Activated T-cell treated with anti-CD3 and anti-CD28 coated beads, Interleukin-2, amount 50 U/mL, for 1 hour (primary cell): ENCODE measurements at regions not wholly inside any gene's neighbourhood (a gene's known extent, or its start where the extent isn't known, plus 50 kb on each side); places are given as distances from the start of the nearest gene placed in this dataset.

ENCODE experiments used
- DNase-seq: peaks from one replicate; pipeline ENCODE4 v3.0.0-alpha.2; 2020

DNA sequence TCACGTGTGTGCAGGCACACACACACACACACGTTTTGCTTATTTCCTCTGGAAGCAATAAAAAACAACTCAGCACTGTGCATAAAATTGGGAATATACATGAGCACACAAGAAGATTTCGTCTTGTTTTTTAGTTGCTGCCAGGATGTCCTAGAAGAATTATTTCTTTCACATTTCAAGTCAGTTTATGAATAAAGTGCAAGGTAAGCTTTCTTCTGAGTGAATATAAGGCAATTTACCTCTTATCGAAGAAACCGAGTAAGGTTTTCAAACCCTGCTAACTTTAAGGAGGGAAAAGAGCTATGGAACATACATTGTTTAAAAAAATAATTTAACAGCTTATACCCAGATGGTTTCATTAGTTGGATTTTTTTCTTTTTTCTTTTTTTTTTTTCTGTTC lies 855.4 kb upstream of the NR2F2 start:
- DNase-seq, result no peak

DNA sequence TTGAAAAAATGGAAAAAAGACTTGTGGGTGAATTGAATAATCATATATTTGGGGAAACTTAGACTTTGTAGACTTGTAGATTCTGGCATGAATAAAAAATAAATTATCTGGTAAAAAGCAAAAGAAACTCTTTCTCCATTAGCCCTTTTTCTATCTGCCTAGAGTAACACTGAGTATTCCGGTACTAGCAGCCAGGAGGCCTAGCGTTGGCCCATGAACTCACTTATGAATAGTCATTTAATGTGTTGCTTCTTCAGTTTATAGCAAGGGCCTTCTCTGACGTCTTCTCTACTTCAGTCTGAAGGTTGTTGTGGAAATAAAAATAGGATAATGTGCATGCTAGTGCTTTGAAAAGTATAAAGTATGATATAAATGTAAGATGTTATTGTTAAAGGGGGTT lies 851.2 kb upstream of the NR2F2 start:
- no peak for DNase-seq

DNA sequence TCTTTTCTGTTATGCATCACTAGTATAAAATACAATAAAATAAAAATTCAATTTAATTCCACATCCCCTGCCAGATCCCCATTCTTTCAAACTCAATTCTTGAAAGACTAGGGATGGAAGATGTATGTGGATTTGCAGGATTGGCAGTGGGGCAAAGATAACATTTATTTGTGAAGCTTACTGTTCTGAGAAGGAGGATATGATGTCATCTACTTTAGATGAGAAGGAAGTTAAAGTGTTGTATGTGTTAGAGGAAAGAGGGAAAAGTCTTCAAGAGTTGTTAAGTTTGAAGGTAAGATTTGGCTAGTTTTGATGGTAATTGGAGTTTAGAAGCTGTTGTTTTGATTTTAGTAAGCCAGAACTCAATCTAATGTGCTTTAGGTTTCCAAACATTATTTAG lies 845.1 kb upstream of the NR2F2 start:
- no peak for DNase-seq

DNA sequence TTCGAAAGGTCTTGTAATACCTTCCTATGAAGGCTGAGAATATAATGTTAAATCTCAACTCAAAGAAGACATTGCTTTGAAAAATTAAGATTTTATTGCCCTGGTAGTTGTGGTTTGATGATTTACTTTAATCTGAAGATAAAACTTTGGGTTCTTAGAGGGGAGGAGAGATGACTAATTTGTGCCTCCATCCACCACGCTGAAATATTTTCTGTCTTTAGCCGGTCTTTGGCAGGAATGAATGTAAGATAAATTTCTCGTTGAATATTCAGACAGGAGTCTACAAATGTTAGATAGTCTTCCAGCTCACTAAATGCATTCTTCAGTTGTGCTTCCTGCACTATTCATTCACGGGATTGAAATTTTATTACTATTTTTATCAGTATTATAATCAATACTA lies 844.3 kb upstream of the NR2F2 start:
- DNase-seq, result no peak

DNA sequence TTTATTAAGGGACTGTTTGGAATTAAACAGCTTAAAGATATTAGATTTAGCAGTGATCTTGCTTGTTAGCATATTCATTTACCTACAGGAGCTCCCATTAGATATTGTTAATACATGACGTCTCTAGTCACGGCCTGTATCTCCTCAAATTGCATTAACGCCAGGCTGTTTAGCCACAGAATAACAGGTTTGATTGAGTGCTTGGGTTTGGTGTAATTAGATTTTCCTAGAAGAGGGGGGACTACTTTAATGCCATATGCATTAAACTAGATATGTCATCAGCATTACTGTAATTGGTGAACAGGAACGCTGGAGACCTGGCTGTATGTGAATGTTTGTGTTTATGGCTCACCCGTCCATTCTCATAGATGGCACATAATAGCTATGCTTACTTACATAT lies 841.4 kb upstream of the NR2F2 start:
- no peak for DNase-seq

DNA sequence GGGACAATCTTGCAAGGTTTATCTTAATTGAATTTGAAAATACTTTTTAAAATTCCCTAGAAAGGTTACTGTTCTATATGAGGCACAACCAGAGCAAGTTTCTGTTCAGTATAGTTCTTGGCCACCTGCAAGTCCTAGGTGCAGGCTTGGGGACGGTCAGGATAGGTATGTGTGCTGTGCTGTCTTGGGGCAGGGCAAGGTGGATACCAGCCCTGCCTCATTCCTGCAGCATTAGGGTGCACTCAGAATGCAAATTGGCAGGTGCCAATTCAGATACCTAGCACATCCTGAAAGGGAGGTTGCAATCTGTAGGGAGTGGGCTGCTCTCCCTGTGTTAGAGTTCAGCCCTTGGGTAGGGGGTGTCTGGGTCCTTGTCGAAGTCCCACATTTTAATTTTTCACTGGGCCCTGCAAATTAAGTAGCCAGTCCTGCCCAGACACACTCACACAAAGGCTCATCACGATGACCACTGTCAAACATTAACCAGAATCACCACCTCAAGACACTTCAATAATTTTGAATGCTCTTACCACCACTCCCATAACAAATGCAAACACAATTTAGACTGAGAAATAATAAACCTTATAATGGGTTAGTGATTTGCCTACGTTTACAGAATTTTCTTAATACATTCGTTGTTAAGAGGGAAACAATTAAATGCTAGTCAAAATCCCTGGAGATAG lies 838.0 kb upstream of the NR2F2 start:
- no peak for DNase-seq

DNA sequence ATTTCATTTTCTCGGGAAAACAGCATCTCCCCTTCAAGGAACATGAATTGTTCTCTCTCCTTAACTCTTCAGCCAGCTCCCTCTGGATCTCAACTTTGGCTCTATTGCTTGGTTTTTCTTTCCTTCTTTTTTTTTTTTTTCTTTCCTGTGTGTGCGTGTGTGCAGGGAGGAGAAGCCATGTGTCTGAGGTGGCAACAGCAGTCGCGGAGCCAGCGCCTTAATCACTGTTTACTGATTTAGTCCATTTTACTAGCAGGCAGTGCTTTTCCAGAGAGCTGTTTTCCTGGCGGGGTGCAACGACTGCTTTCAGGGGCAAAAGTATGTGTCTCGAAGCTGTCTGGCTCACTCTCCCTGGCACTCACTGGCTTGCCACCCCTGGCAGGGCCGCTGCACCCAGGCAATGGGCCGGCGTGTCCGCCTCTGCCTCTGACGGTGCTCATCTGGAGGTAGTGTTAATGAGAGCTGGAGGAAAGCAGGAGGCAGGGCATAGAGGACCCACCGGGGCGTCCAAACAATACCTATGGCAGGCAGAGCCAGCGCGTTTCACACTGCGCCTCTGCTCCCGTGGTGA lies 835.4 kb upstream of the NR2F2 start:
- no peak for DNase-seq

DNA sequence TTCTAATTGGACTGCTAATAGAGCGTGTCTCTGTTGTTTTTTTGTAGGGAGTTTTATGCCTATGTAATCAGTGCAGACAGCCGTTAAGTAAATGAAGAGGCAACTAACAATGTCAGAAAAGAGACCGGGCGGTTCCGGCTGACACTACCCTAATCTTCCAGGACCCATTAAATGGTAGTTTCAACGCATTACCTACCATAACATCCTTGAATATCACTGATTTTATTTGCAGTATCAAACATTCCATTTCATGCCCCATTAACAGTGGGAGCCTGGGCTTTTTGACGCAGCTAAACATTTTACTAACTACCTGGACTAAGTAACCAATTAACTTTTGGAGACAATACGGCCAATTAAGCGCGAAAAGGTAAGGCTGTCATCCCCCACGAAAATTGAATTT lies 832.9 kb upstream of the NR2F2 start:
- no peak for DNase-seq

DNA sequence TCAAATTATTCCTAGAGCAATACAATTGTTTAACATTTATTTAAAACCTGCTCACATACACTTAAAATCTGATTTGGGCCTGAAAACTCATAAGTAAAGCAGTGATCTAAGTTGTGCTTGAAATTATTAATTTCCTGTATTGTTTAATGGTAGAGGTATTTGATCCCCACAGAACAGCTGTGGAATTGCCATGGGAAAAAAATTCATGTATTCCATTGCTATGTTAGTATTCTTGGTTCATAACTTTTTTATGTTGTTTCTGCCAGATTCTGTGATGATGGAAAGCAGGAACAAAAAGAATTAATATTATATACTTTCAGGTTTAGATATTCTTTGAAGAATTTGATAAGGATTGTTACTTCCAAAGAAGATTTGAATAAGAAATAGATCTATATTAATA lies 831.5 kb upstream of the NR2F2 start:
- no peak for DNase-seq

DNA sequence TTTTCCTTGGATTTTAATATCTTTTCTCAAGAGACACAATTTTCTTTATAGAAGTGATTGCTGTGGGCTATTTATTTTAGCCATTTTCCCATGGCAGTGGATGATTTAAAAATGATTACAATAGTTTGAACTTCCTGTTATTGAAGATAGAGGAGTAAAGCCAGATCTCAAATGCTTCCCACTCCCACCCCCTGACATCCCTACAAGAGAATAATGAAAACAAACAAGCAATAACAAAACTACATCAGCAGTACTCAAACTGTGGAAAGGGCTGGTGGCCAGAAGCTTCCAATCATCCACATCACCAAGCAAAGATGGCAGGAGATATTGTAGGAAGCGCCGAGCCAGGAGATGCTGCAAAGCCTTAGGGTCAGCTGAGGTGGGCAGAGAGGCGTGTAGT lies 831.1 kb upstream of the NR2F2 start:
- no peak for DNase-seq

DNA sequence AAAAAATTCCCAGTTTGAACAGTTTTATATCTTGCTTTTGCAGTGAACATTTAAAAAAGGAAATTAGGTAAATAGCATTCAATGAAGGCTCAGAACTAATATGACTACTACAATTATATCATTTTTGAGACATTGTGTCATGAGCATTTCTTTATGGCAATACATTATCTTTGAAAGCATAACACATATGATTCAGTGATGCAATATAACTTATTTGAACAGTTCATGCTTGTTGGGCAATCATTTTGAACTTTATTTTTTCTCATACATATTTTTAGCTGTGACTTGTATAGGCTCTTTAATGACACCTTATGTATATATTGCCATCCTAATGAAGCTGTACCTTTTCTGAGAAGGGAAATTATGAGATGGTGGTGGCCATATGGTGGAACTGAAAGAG lies 828.6 kb upstream of the NR2F2 start:
- DNase-seq, result no peak

DNA sequence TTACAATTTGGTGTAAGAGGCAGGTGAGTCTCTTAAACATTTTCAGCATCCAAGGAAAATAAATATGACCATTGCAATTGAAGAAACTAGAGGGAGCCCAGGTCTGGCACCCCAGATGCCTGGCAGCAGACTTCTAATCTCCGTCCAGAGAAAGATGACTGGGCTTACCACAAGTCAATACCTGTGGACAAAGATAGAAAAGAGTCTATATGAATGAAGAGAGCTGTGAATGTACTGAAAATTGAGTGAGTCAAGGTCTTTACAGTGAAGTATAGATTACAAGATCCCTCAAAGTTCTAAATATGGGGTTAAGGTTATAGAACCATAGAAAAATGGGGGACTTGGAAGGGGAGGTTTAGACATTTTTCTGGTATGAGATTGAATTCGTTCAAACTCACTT lies 827.4 kb upstream of the NR2F2 start:
- DNase-seq, result no peak

DNA sequence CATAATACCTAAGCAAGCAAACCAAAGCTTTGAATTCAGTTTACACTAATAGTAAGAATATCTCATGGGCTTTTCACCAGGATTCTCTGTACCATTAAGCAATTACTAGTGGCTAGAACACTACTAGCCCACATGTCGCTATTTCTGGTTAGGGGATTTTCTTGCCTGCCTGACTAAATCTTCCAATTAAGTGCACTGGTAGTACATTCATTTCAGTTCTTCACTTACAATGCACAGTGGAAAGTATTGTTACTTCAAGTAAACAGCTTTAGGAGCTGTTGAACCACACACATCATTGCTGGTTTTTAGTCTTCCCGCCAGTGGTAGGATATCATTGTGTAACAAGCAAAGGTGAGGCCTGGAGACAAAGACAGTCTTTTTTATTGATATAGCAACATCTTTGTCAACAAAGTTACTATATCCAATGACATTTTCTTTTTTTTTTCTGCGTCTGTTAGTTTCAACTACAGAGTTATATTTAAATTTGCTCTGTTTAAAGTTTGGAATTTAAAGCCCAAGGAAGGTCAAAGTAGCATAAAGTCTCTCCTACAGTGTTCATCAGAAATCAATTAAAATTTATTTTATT lies 826.8 kb upstream of the NR2F2 start:
- DNase-seq, result no peak

DNA sequence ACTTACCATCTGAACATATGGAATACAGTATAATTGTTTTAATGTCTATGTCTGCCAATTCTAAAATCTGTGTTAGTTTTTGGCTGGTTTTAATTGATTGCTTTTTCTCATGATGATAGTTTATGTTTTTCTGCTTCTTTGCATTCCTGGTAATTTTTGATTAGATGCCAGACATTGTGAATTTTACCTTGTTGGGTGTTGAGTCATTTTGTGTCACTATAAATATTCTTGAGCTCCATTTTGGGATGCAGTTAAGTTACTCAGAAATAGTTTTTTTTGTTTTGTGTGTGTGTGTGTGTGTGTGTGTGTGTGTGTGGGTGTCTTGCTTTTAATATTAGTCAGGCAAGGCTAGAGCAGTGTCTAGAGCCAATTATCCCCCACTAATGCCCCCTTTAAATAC lies 818.8 kb upstream of the NR2F2 start:
- no peak for DNase-seq

DNA sequence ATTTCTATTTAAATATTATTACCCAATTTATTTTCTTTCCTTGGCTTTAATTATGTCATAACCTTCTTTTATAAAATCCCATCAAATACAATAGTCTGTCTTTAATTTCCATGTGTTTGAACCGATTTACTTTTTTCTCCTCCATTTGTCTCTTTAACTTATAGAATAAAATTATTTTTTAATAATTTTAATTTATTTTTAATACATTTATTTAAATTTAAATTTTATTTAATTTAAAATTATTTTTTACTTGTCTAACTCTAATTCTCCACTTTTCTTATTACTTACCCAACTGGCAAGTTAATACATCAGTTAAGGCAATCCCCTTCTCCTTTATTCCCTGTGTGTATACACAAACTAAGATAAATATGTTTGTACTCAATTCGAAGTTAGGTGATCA lies 817.6 kb upstream of the NR2F2 start:
- DNase-seq, result no peak

DNA sequence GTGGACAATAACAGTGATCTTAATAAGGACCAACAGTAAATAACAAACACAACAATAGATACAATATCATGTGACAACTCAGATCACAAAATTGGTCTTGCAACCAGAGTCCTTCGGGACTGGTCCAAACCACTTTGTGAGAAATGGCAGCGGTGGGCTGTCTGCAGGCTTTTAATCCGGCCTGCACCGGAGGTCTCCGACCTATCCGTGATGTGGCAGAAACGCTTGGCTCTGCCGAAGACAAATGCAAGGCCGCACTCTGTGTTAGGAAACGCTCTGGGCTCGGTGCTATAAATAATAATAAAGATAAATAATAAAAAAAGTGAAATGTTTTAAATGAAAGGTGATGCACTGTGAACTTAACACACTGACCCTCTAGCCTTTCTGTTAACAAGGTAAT lies 810.6 kb upstream of the NR2F2 start:
- no peak for DNase-seq

DNA sequence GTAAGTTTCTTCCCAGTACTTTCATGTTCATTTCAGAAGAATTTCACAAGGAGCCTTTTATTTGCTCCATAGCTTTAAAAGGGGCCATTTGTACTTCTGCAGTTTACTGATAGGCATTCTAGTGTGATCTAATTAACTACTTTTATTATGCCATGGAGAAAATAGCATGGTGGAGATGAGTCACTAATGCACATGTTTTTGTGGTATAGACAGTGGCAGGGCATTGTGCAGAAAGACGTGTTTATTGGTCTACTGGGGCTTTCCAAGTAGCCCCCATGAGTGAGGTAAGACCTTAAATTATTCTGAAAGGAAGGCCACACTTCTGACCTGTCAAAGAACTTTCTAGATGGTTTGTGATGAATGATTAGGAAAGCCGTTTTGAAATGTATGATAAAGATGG lies 810.0 kb upstream of the NR2F2 start:
- DNase-seq, result no peak

DNA sequence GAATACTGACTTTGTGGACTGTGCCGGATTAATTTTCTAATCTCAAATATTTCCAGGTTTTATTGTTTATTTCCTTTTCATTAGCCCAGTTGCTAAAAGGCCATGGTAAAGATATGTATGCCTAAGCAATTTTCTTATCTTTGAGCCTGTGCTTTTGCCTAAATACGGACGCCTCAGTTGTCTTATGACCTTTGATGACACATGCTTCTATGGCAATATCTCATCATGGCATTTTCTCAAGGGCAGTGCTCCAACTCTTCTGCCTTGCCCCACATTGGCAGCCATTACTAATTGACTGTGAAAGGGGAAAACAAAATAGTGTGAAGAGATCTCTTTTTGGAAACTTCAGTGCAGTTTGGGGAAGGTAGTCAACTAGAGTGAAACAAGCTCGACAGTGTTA lies 809.6 kb upstream of the NR2F2 start:
- DNase-seq, result no peak

DNA sequence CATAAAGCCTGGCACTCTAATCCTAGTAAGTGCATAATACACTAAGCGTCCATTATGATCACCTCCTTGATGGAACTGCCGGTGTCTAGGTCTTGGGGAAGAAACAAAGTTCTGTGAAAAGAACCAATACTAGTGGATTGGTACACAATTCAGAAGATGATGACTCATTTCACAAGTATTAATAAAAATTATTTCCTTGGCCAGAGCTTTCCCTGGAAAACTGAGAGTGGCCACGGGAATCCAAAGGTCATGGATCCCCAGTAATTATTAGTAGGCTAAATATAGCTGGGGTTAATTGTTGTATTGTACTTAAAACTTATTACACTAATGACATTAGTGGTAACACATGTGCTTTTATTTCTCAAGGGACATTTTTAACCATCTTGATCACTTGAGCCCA lies 808.0 kb upstream of the NR2F2 start:
- no peak for DNase-seq

DNA sequence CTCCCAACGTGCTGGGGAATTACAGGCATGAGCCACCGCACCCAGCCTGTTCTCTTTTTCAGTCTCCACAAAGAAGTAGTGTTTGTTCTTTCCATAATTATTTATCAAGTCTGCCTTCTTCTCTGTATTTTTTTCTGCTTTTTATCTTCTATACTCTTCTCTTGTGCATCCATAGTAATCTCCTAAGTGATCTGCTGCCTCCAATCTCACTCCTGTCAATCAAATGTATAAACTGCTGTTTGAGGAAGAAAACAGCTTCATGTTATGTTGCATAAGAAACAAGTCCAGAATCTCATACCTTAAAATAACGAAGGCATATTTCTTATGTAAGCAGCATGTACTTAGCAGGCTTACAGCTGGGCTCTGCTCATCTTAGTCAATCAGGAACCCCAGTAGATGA lies 801.6 kb upstream of the NR2F2 start:
- no peak for DNase-seq

DNA sequence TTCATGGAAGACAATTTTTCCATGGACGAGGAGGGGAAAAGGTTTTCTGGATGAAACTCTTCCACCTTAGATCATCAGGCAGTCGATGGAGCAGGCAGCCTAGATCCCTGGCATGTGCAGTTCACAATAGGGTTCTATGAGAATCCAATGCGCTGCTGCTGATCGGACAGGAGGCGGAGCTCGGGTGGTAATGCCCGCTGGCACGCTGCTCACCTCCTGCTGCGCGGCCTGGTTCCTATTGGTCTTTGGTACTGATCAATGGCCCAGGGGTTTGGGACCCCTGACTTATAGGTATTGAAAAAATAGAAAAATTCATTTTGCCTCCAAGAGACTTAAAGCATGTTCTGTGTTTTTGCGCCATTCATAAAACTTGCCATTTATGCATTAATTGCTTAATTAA lies 793.9 kb upstream of the NR2F2 start:
- no peak for DNase-seq

DNA sequence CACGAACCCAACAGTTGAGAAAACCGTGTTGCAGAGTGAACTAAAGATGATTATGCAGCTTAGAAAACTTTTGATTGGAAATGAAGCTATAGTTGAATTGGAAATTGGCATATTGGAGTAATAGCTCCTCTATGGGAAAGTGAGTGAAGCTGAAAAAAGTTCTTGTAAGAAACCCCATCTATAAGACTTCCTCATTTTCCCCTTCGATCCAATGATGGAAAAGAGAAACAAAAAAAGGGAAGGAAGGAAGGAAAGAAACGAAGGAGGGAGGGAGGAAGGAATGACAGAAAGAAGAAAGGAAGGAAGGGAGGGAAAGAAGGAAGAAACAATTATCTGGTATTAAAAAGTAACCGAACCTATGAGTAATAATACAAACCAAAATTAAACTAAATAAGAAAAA lies 791.8 kb upstream of the NR2F2 start:
- DNase-seq, result no peak

DNA sequence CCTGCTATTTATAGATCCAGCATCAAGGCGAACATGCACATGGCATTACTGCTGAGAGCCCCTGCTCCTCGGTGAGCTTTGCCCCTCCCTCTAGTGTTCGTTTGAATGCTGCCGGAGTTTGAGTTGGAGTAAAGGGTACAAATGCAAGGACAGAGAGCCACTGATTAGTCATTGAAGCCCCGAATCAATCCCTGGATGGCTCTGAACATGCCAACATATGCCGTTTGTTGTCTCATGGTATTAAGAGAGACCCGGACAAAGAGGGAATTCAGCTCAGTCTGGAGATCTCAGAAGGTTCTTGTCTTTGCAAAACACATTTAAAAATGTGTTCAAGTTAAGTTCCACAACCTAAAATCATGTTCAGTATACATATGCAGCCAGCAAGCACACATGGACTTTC lies 789.2 kb upstream of the NR2F2 start:
- DNase-seq, result no peak

DNA sequence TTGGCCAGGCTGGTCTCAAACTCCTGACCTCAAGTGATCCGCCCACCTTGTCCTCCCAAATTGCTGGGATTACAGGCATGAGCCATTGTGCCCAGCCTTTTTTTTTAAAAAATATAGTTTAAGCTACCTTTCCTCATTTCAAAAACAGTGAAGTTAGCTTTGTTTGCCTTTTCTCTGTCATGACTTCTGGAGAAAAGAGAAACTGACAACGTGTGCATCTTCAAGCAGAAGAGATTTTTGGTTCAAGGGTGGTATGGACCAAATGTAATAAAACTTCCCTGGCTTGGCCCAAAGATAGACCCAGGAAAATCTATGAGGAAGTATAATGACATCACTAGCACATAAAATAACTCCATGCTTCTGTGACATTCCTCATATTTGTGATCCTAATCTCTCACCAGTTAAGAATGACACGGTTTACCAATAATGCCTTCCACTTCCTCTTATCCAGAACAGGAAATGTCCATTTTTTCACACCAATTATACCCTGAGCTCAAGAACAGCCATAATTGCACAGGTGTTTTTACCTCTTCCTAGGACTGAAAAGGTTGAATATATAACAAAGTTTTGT lies 781.2 kb upstream of the NR2F2 start:
- no peak for DNase-seq

DNA sequence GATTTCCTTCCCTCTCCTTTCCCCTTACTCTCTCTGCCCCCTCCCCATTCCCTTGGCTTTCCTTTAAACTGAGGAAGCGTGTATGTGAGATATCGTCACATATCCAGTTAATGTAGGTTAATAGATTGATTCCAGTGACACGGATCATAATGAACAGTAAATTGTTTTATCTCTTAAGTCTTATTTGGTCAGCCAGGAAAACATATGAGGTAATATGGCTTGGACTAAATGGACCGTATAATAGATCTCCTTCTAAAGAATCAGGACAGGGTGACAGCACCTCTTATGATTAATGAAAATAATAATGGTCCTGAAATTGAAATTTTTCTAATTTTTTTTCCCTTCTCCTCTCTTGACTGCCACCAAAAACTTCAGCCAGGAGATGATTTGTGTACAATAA lies 779.8 kb upstream of the NR2F2 start:
- DNase-seq, result no peak
